WERI-Rb-1 (cell line): ENCODE measurements at regions not wholly inside any gene's neighbourhood (a gene's known extent, or its start where the extent isn't known, plus 50 kb on each side); places are given as distances from the start of the nearest gene placed in this dataset.

Experiments
- DNase-seq: peaks from one replicate; pipeline ENCODE4 v3.0.0-alpha.2; 2020
- H3K27ac ChIP-seq: fragments of 250-450 bp; sonication (Bioruptor Pico); 2 replicates; pipeline ENCODE4 v1.5.1; 2020; ENCODE audit warnings: mild to moderate bottlenecking, moderate library complexity
- H3K27me3 ChIP-seq: fragments of 250-450 bp; sonication (Bioruptor Pico); 2 replicates; pipeline ENCODE4 v1.5.1; 2021; ENCODE audit warnings: mild to moderate bottlenecking, low read depth, moderate library complexity; ENCODE audit not compliant: insufficient read depth, severe bottlenecking
- H3K36me3 ChIP-seq: fragments of 250-450 bp; sonication (Bioruptor Pico); 2 replicates; pipeline ENCODE4 v1.5.1; 2020; ENCODE audit warnings: mild to moderate bottlenecking, moderate library complexity
- H3K4me3 ChIP-seq: 2 replicates; pipeline ENCODE4 v1.5.1; 2011; ENCODE audit warnings: low read depth, mild to moderate bottlenecking, control low read depth, low read length
- H3K9me3 ChIP-seq: fragments of 250-450 bp; sonication (Bioruptor Pico); 2 replicates; pipeline ENCODE4 v1.5.1; 2021; ENCODE audit warnings: mild to moderate bottlenecking, moderate library complexity; ENCODE audit not compliant: severe bottlenecking
- TF ChIP-seq, protein P1 (sequence below): IDR thresholded peaks from 2 replicates; pipeline ENCODE4 v1.5.1; 2011; ENCODE audit warnings: low read depth, mild to moderate bottlenecking, control low read depth, inconsistent platforms, low read length

DNA sequence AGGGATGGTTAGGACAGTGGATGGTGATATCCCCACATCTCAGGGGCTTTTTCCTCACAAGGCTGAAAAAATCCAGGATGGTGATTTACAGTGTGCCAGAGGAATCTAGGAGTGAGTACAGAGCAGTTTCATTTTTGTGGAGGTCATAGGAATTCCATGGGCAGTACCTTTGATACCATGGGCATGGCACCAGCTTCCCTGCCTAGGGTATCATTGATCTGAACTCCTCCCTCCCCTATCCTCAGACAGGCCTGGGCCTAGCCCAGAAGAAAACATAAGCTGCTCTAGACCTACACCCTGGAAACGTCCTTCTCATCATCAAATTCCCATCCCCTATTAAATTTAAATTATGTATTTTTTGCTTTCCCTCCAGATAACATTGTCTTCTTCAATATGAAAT, 136.3 kb upstream of the KLHL29 start:
- Histone ChIP-seq H3K27me3 (no peaks in the 10 kb centered on the region), H3K4me3 (no peak overlapping the region), H3K36me3 (no peaks in the 10 kb centered on the region), H3K27ac (no peak overlapping the region), H3K9me3 (no peaks in the 10 kb centered on the region)
- TF ChIP-seq, protein P1, sequence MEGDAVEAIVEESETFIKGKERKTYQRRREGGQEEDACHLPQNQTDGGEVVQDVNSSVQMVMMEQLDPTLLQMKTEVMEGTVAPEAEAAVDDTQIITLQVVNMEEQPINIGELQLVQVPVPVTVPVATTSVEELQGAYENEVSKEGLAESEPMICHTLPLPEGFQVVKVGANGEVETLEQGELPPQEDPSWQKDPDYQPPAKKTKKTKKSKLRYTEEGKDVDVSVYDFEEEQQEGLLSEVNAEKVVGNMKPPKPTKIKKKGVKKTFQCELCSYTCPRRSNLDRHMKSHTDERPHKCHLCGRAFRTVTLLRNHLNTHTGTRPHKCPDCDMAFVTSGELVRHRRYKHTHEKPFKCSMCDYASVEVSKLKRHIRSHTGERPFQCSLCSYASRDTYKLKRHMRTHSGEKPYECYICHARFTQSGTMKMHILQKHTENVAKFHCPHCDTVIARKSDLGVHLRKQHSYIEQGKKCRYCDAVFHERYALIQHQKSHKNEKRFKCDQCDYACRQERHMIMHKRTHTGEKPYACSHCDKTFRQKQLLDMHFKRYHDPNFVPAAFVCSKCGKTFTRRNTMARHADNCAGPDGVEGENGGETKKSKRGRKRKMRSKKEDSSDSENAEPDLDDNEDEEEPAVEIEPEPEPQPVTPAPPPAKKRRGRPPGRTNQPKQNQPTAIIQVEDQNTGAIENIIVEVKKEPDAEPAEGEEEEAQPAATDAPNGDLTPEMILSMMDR: no peak
- DNase-seq: no peak

DNA sequence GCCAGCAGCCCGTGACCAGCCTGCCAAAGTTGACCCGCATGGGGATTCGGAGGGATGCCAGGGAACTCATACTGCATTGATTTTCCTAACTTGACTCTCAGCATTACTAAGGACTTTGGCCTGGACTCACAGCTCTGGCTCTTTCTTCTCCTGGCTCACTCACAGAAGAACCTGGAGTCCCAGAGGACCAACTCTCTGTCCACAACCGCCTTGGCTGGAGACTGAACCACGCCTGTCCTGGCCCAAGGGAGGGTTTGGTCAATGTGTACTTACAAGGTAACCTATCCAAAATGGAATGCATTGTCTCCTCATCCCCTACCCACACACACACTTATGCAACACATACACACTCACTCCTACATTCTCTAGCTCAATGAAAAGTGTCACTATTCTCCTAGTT, 135.6 kb upstream of the KLHL29 start:
- no peaks in the 10 kb centered on the region for H3K9me3 ChIP-seq
- H3K27ac ChIP-seq: no peak overlapping the region
- no peak for DNase-seq
- no peak overlapping the region for H3K4me3 ChIP-seq
- TF ChIP-seq, protein P1: no peak
- no peaks in the 10 kb centered on the region for H3K36me3 ChIP-seq
- H3K27me3 ChIP-seq: no peaks in the 10 kb centered on the region

DNA sequence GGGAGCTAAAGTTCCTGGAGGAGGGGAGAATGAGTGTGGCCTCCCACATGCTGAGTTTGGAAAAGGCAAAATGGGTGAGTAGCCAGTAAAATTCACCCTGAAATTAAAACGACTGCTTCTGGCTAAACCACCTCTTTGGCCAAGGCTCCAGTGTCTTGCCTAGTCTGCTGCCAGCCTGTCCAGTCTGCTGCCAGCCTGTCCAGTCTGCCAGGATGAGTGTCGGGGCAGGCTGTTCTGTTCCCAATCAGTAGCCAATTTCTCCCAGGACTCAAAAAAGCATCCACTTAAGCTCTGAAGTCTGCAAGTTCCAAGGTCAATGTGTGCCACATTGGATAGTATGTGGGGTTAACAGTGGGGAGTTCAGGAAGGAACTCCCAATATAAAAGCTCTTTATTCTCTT, 134.6 kb upstream of the KLHL29 start:
- no peak overlapping the region for H3K4me3 ChIP-seq
- H3K27me3 ChIP-seq: no peaks in the 10 kb centered on the region
- TF ChIP-seq, protein P1: no peak
- DNase-seq: no peak
- H3K9me3 ChIP-seq: no peaks in the 10 kb centered on the region
- H3K27ac ChIP-seq: no peak overlapping the region
- H3K36me3 ChIP-seq: no peaks in the 10 kb centered on the region

DNA sequence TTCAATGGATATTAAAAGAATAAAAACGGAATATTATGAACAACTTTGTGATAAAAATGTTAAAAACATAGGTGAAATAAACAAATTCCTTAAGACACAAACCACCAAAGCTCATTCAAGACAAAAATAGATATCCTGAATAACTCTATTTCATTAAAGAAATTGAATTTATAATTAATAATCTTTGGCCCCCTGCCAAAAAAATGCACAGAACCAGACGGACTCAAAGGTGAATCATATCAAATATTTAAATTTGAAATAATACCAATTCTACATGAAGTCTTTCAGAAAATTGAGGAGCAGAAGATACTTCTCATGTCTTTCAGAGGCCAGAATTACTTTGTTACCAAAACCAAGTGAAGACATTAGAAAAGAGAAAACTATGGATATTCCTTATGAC, 128.3 kb upstream of the KLHL29 start:
- H3K27ac ChIP-seq: no peak overlapping the region
- DNase-seq: no peak
- TF ChIP-seq, protein P1: no peak
- no peak overlapping the region for H3K4me3 ChIP-seq
- H3K27me3 ChIP-seq: no peaks in the 10 kb centered on the region
- no peaks in the 10 kb centered on the region for H3K9me3 ChIP-seq
- H3K36me3 ChIP-seq: no peaks in the 10 kb centered on the region

DNA sequence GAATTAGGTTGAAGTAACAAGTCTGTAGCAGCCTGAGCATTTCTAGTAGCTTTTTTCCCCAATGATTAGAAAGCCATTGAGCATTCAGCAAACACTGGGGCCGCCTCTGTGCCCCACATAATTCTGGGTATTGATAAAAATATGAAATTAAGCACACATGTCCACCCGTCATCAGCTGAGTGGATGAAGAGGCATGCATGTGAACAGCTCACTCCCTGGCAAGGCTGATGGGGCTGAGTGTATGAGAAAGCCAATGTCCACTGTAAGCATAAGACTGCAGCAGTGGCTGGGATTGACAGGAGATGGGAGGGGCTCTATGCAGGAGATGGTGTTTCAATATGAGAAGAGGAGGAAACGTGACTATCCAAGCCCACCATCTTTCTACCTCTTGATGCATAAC, 124.4 kb upstream of the KLHL29 start:
- H3K27ac ChIP-seq: no peak overlapping the region

More for the DNA sequence above, 124.4 kb upstream of the KLHL29 start:
- no peak overlapping the region for H3K4me3 ChIP-seq
- DNase-seq: no peak
- H3K27me3 ChIP-seq: no peaks in the 10 kb centered on the region
- no peaks in the 10 kb centered on the region for H3K9me3 ChIP-seq
- no peaks in the 10 kb centered on the region for H3K36me3 ChIP-seq
- TF ChIP-seq, protein P1: no peak
